ENCODE measurements at regions not wholly inside any gene's neighbourhood (a gene's known extent, or its start where the extent isn't known, plus 50 kb on each side); places are given as distances from the start of the nearest gene placed in this dataset.

DNA sequence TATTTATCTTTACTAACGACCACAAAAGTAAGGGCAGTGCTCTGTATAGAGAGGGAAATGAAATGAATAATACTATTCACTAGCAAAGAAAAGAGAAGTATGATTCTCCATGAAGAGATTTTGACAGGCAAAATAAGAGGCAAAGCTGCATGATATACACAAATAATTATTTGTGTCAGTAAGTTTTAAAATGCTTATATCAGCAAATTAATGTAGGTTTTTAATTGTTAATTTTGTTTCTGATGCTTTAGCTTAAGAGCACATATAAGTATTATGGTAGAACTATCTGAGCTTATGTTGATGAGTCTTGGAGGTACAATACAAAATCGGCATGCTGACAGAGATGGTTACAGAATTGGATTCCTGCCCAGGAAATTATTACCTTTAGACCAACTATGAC is 383.1 kb upstream of the VSTM2A start:
- H2AFZ ChIP-seq (ENCODE audit: low read length): no peak overlapping the region
- no peaks in the 10 kb centered on the region for H3K9me3 ChIP-seq (ENCODE audit: low read length)
- no peak overlapping the region for H3K9ac ChIP-seq (ENCODE audit: low read length)
- no peaks in the 10 kb centered on the region for H3K27me3 ChIP-seq (ENCODE audit: insufficient read depth, low read length)
- H3F3A ChIP-seq (ENCODE audit: insufficient read depth, low read length): no peaks in the 10 kb centered on the region
- no peaks in the 10 kb centered on the region for H3K9me2 ChIP-seq (ENCODE audit: low read depth, low read length)
- H3K27ac ChIP-seq (ENCODE audit: low read depth, low read length, poor library complexity, severe bottlenecking): no peak overlapping the region
- H3K4me3 ChIP-seq (ENCODE audit: low read depth, low read length, poor library complexity, severe bottlenecking): no peak overlapping the region
- no peaks in the 10 kb centered on the region for H3K36me3 ChIP-seq (ENCODE audit: insufficient read depth, low read length)
- H3K4me2 ChIP-seq (ENCODE audit: low read length): no peak overlapping the region
- TF ChIP-seq, protein P1, sequence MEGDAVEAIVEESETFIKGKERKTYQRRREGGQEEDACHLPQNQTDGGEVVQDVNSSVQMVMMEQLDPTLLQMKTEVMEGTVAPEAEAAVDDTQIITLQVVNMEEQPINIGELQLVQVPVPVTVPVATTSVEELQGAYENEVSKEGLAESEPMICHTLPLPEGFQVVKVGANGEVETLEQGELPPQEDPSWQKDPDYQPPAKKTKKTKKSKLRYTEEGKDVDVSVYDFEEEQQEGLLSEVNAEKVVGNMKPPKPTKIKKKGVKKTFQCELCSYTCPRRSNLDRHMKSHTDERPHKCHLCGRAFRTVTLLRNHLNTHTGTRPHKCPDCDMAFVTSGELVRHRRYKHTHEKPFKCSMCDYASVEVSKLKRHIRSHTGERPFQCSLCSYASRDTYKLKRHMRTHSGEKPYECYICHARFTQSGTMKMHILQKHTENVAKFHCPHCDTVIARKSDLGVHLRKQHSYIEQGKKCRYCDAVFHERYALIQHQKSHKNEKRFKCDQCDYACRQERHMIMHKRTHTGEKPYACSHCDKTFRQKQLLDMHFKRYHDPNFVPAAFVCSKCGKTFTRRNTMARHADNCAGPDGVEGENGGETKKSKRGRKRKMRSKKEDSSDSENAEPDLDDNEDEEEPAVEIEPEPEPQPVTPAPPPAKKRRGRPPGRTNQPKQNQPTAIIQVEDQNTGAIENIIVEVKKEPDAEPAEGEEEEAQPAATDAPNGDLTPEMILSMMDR (IDR thresholded peaks at IDR 0.05; ENCODE audit: low read length): no peak
- TF ChIP-seq EZH2 (IDR thresholded peaks at IDR 0.05; ENCODE audit: borderline replicate concordance, low read length): no peak
- H4K20me1 ChIP-seq (ENCODE audit: insufficient read depth, low read length): no peaks in the 10 kb centered on the region
- H3K4me1 ChIP-seq (ENCODE audit: insufficient read depth, low read length, severe bottlenecking): no peaks in the 10 kb centered on the region
- no peaks in the 10 kb centered on the region for H3K79me2 ChIP-seq (ENCODE audit: insufficient read depth, low read length)

DNA sequence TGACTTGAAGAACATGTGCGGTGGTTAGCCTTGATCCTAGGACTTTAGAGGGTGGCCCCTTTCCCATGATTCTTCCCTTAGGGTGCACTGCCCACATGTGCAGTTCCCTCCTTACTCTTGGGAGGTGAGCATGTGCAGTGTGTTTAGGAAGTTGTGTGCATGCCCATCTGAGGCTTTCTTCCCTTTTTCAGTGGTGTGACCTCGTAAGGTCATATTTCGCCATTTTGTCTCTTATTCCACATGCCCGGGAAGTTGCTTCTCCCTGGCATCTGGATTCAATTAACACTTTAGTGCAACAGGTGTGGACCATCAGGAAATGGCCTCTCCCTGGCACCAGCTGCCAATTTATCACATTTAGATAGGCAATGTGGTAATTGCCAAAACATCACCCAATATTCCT is 380.6 kb upstream of the VSTM2A start:
- H3K4me1 ChIP-seq (ENCODE audit: insufficient read depth, low read length, severe bottlenecking): no peaks in the 10 kb centered on the region
- no peak overlapping the region for H3K4me3 ChIP-seq (ENCODE audit: low read depth, low read length, poor library complexity, severe bottlenecking)
- no peaks in the 10 kb centered on the region for H3K27me3 ChIP-seq (ENCODE audit: insufficient read depth, low read length)
- no peak overlapping the region for H3K9ac ChIP-seq (ENCODE audit: low read length)
- H3K9me2 ChIP-seq (ENCODE audit: low read depth, low read length): no peaks in the 10 kb centered on the region
- no peaks in the 10 kb centered on the region for H4K20me1 ChIP-seq (ENCODE audit: insufficient read depth, low read length)
- H3K9me3 ChIP-seq (ENCODE audit: low read length): no peaks in the 10 kb centered on the region
- TF ChIP-seq, protein P1 (IDR thresholded peaks at IDR 0.05; ENCODE audit: low read length): no peak
- no peak for TF ChIP-seq EZH2 (IDR thresholded peaks at IDR 0.05; ENCODE audit: borderline replicate concordance, low read length)
- H2AFZ ChIP-seq (ENCODE audit: low read length): no peak overlapping the region
- H3K36me3 ChIP-seq (ENCODE audit: insufficient read depth, low read length): no peaks in the 10 kb centered on the region
- no peaks in the 10 kb centered on the region for H3F3A ChIP-seq (ENCODE audit: insufficient read depth, low read length)
- H3K27ac ChIP-seq (ENCODE audit: low read depth, low read length, poor library complexity, severe bottlenecking): no peak overlapping the region
- no peaks in the 10 kb centered on the region for H3K79me2 ChIP-seq (ENCODE audit: insufficient read depth, low read length)
- no peak overlapping the region for H3K4me2 ChIP-seq (ENCODE audit: low read length)

DNA sequence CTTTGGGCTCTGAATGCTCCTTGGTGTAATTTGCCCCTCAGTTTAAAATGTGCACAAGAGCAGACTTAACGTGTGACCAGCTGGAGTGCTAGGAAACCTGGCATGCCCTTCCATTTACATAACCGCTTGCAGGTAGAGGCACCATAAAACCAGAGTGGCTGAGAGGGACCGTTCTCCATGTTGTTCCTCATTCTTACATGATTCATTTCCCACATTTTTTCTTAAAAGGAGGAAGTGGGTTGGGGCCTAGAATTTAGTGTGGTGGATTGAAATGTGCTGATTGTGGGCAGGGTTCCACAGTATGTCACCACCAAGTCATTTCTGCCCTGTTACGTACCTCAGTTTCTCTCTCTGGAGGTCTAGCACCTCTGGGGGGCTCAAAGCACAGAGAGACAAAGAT is 375.8 kb upstream of the VSTM2A start:
- Histone ChIP-seq H3K9me3 (ENCODE audit: low read length) (no peaks in the 10 kb centered on the region), H3F3A (ENCODE audit: insufficient read depth, low read length) (no peaks in the 10 kb centered on the region), H3K4me3 (ENCODE audit: low read depth, low read length, poor library complexity, severe bottlenecking) (no peak overlapping the region), H3K4me1 (ENCODE audit: insufficient read depth, low read length, severe bottlenecking) (no peaks in the 10 kb centered on the region), H3K4me2 (ENCODE audit: low read length) (no peak overlapping the region), H3K9me2 (ENCODE audit: low read depth, low read length) (no peaks in the 10 kb centered on the region), H3K27ac (ENCODE audit: low read depth, low read length, poor library complexity, severe bottlenecking) (no peak overlapping the region), H3K36me3 (ENCODE audit: insufficient read depth, low read length) (no peaks in the 10 kb centered on the region), H4K20me1 (ENCODE audit: insufficient read depth, low read length) (no peaks in the 10 kb centered on the region), H3K9ac (ENCODE audit: low read length) (no peak overlapping the region), H3K27me3 (ENCODE audit: insufficient read depth, low read length) (no peaks in the 10 kb centered on the region), H2AFZ (ENCODE audit: low read length) (no peak overlapping the region), H3K79me2 (ENCODE audit: insufficient read depth, low read length) (no peaks in the 10 kb centered on the region)
- TF ChIP-seq EZH2 (IDR thresholded peaks at IDR 0.05; ENCODE audit: borderline replicate concordance, low read length): no peak
- TF ChIP-seq, protein P1 (IDR thresholded peaks at IDR 0.05; ENCODE audit: low read length): no peak
